ENCODE measurements at regions not wholly inside any gene's neighbourhood (a gene's known extent, or its start where the extent isn't known, plus 50 kb on each side); places are given as distances from the start of the nearest gene placed in this dataset.

GRCh38 chr13:106099765-106100164, 435.7 kb downstream of the EFNB2 start:
- no peak for DNase-seq
- Mint-ChIP-seq H3K27me3 (ENCODE audit: insufficient read depth) (no peaks in the 10 kb centered on the region; the same call in 1 of the 2 replicates), H3K27ac (no peak overlapping the region), H3K36me3 (ENCODE audit: low read depth) (peaks cover 9% of the 10 kb centered on the region), H3K4me1 (ENCODE audit: low read depth) (peaks cover 65% of the 10 kb centered on the region), H3K9me3 (no peaks in the 10 kb centered on the region), H3K4me3 (no peak overlapping the region)
- TF ChIP-seq CTCF (IDR thresholded peaks at IDR 0.05): no peak

- no peak overlapping the region for H3K27ac Mint-ChIP-seq
- H3K36me3 Mint-ChIP-seq (ENCODE audit: low read depth): peaks cover 9% of the 10 kb centered on the region
- H3K27me3 Mint-ChIP-seq (ENCODE audit: insufficient read depth): no peaks in the 10 kb centered on the region; the same call in 1 of the 2 replicates
- no peak for TF ChIP-seq CTCF (IDR thresholded peaks at IDR 0.05)
- H3K4me3 Mint-ChIP-seq: no peak overlapping the region
- H3K9me3 Mint-ChIP-seq: no peaks in the 10 kb centered on the region
- H3K4me1 Mint-ChIP-seq (ENCODE audit: low read depth): peaks cover 55% of the 10 kb centered on the region
- no peak for DNase-seq
Measured at GRCh38 chr13:106098778-106099177, 436.7 kb downstream of the EFNB2 start.

GRCh38 chr13:106096661-106097092, 438.8 kb downstream of the EFNB2 start:
- Mint-ChIP-seq H3K4me1 (ENCODE audit: low read depth) (peaks cover 34% of the 10 kb centered on the region), H3K27ac (no peak overlapping the region), H3K36me3 (ENCODE audit: low read depth) (peaks cover 9% of the 10 kb centered on the region), H3K9me3 (no peaks in the 10 kb centered on the region), H3K27me3 (ENCODE audit: insufficient read depth) (no peaks in the 10 kb centered on the region; the same call in 1 of the 2 replicates), H3K4me3 (no peak overlapping the region)
- no peak for TF ChIP-seq CTCF (IDR thresholded peaks at IDR 0.05)
- no peak for DNase-seq

- H3K9me3 Mint-ChIP-seq: no peaks in the 10 kb centered on the region
- TF ChIP-seq CTCF (IDR thresholded peaks at IDR 0.05): no peak
- H3K27ac Mint-ChIP-seq: no peak overlapping the region
- DNase-seq: no peak
- H3K4me3 Mint-ChIP-seq: no peak overlapping the region
- H3K4me1 Mint-ChIP-seq (ENCODE audit: low read depth): peaks cover 32% of the 10 kb centered on the region
- no peaks in the 10 kb centered on the region; the same call in 1 of the 2 replicates for H3K27me3 Mint-ChIP-seq (ENCODE audit: insufficient read depth)
- H3K36me3 Mint-ChIP-seq (ENCODE audit: low read depth): peaks cover 9% of the 10 kb centered on the region
Measured at GRCh38 chr13:106095919-106096318, 439.5 kb downstream of the EFNB2 start.

- H3K27ac Mint-ChIP-seq: no peak overlapping the region
- peak; percentile 32 for TF ChIP-seq CTCF (IDR thresholded peaks at IDR 0.05)
- H3K27me3 Mint-ChIP-seq (ENCODE audit: insufficient read depth): no peaks in the 10 kb centered on the region; the same call in 1 of the 2 replicates
- H3K9me3 Mint-ChIP-seq: no peaks in the 10 kb centered on the region
- H3K4me1 Mint-ChIP-seq (ENCODE audit: low read depth): peaks cover 32% of the 10 kb centered on the region
- peaks cover 9% of the 10 kb centered on the region for H3K36me3 Mint-ChIP-seq (ENCODE audit: low read depth)
- DNase-seq: no peak
- H3K4me3 Mint-ChIP-seq: no peak overlapping the region
Measured at GRCh38 chr13:106095406-106095805, 440.1 kb downstream of the EFNB2 start.

GRCh38 chr13:106090001-106090400, 445.5 kb downstream of the EFNB2 start:
- H3K27ac Mint-ChIP-seq: no peak overlapping the region
- no peaks in the 10 kb centered on the region for H3K9me3 Mint-ChIP-seq
- H3K4me3 Mint-ChIP-seq: no peak overlapping the region
- no peaks in the 10 kb centered on the region for H3K36me3 Mint-ChIP-seq (ENCODE audit: low read depth)
- peaks cover 2% of the 10 kb centered on the region; the same call in 1 of the 2 replicates for H3K27me3 Mint-ChIP-seq (ENCODE audit: insufficient read depth)
- no peaks in the 10 kb centered on the region for H3K4me1 Mint-ChIP-seq (ENCODE audit: low read depth)
- no peak for TF ChIP-seq CTCF (IDR thresholded peaks at IDR 0.05)
- DNase-seq: no peak
